ENCODE measurements at regions not wholly inside any gene's neighbourhood (a gene's known extent, or its start where the extent isn't known, plus 50 kb on each side); places are given as distances from the start of the nearest gene placed in this dataset.

- H3K4me2 ChIP-seq (ENCODE audit: control insufficient read depth, extremely low read depth, insufficient read depth, low read depth, low read length): no peak overlapping the region
- H3K9ac ChIP-seq (ENCODE audit: control insufficient read depth, extremely low read depth, insufficient read depth, low read length): no peak overlapping the region
- H3K4me3 ChIP-seq (ENCODE audit: control insufficient read depth in 2 of 3, extremely low read depth in 1 of 3, insufficient read depth in 2 of 3, low read depth in 1 of 3, low read length in 3 of 3): no peak overlapping the region
- H3K27ac ChIP-seq (ENCODE audit: control insufficient read depth, insufficient read depth, low read length): no peak overlapping the region
- no peaks in the 10 kb centered on the region for H3K36me3 ChIP-seq (ENCODE audit: control insufficient read depth in 2 of 2, extremely low read depth in 1 of 2, insufficient read depth in 2 of 2, low read length in 2 of 2)
- no peaks in the 10 kb centered on the region for H4K20me1 ChIP-seq (ENCODE audit: control insufficient read depth, extremely low read depth, insufficient read depth, low read length)
- FAIRE-seq: no peak
- H3K27me3 ChIP-seq (ENCODE audit: control insufficient read depth, extremely low read depth, insufficient read depth, low read length): no peaks in the 10 kb centered on the region
- DNase-seq (ENCODE audit: low read depth, low spot score): no peak
- no peaks in the 10 kb centered on the region for H3K4me1 ChIP-seq (ENCODE audit: control insufficient read depth, extremely low read depth, insufficient read depth, low read length)
- H3K9me3 ChIP-seq (ENCODE audit: control insufficient read depth, low read depth, low read length): no peaks in the 10 kb centered on the region
- no peaks in the 10 kb centered on the region for H3K9me1 ChIP-seq (ENCODE audit: control insufficient read depth, extremely low read depth, insufficient read depth, low read length)
- H3K79me2 ChIP-seq (ENCODE audit: control insufficient read depth, insufficient read depth, low read length): no peaks in the 10 kb centered on the region
- TF ChIP-seq CTCF (optimal IDR thresholded peaks at IDR 0.05 in 1 of 3, IDR thresholded peaks at IDR 0.05 in 1 of 3, conservative IDR thresholded peaks at IDR 0.05 in 1 of 3; ENCODE audit: extremely low read depth in 1 of 3, insufficient read depth in 2 of 3, low read length in 3 of 3) (no peak), EZH2 (IDR thresholded peaks at IDR 0.05; ENCODE audit: low read length) (no peak)
- H2AFZ ChIP-seq (ENCODE audit: control insufficient read depth, low read length): no peak overlapping the region
- dilution Hi-C loops (cut with MboI; ENCODE audit: extremely low pct_ligation_motif_present, low sequenced_read_pairs): no loop called here
Observed at GRCh38 chr9:117957267-117957666, 253.1 kb downstream of the TLR4 start.

GRCh38 chr9:117958726-117959125 is 254.5 kb downstream of the TLR4 start:
- Histone ChIP-seq H3K9ac (ENCODE audit: control insufficient read depth, extremely low read depth, insufficient read depth, low read length) (no peak overlapping the region), H3K9me1 (ENCODE audit: control insufficient read depth, extremely low read depth, insufficient read depth, low read length) (no peaks in the 10 kb centered on the region), H3K36me3 (ENCODE audit: control insufficient read depth in 2 of 2, extremely low read depth in 1 of 2, insufficient read depth in 2 of 2, low read length in 2 of 2) (no peaks in the 10 kb centered on the region), H3K27ac (ENCODE audit: control insufficient read depth, insufficient read depth, low read length) (no peak overlapping the region), H3K9me3 (ENCODE audit: control insufficient read depth, low read depth, low read length) (no peaks in the 10 kb centered on the region), H3K4me1 (ENCODE audit: control insufficient read depth, extremely low read depth, insufficient read depth, low read length) (no peaks in the 10 kb centered on the region), H3K4me2 (ENCODE audit: control insufficient read depth, extremely low read depth, insufficient read depth, low read depth, low read length) (no peak overlapping the region), H3K4me3 (ENCODE audit: control insufficient read depth in 2 of 3, extremely low read depth in 1 of 3, insufficient read depth in 2 of 3, low read depth in 1 of 3, low read length in 3 of 3) (no peak overlapping the region), H2AFZ (ENCODE audit: control insufficient read depth, low read length) (no peak overlapping the region), H3K27me3 (ENCODE audit: control insufficient read depth, extremely low read depth, insufficient read depth, low read length) (no peaks in the 10 kb centered on the region), H4K20me1 (ENCODE audit: control insufficient read depth, extremely low read depth, insufficient read depth, low read length) (no peaks in the 10 kb centered on the region), H3K79me2 (ENCODE audit: control insufficient read depth, insufficient read depth, low read length) (no peaks in the 10 kb centered on the region)
- TF ChIP-seq EZH2 (IDR thresholded peaks at IDR 0.05; ENCODE audit: low read length) (no peak), CTCF (optimal IDR thresholded peaks at IDR 0.05 in 1 of 3, IDR thresholded peaks at IDR 0.05 in 1 of 3, conservative IDR thresholded peaks at IDR 0.05 in 1 of 3; ENCODE audit: extremely low read depth in 1 of 3, insufficient read depth in 2 of 3, low read length in 3 of 3) (no peak)
- dilution Hi-C loops (cut with MboI; ENCODE audit: extremely low pct_ligation_motif_present, low sequenced_read_pairs): no loop called here
- FAIRE-seq (no peak), DNase-seq (ENCODE audit: low read depth, low spot score) (no peak)
